T-cell (primary cell): ENCODE measurements at regions not wholly inside any gene's neighbourhood (a gene's known extent, or its start where the extent isn't known, plus 50 kb on each side); places are given as distances from the start of the nearest gene placed in this dataset.

Source experiments
- ATAC-seq, 4 experiments: fragments of 200-7000 bp in 3 of 4; fragments of 150-1000 bp in 1 of 4; cut with Tn5 transposase; replicated peaks in 1 of 4; 1 replicate in 3 of 4; 2 replicates in 1 of 4; pipeline ENCODE4 v1.10.0; 2021; ENCODE audit warnings: moderate library complexity in 3 of 4, mild to moderate bottlenecking in 2 of 4, moderate number of reproducible peaks in 1 of 4
- CTCF ChIA-PET, 2 donors: fragments of 300-600 bp; sonication (Branson Sonifier 250); formaldehyde crosslinking; loops; one replicate each; lab custom pipeline; 2022; ENCODE audit warnings: antibody characterized with exemption in 2 of 2; lab: Charles Lee
- POLR2A ChIA-PET, 2 donors: fragments of 300-600 bp; sonication (Branson Sonifier 250); formaldehyde crosslinking; loops; one replicate each; lab custom pipeline; 2022; ENCODE audit warnings: antibody characterized with exemption in 2 of 2; lab: Charles Lee
- DNase-seq, 35 experiments: peaks; one replicate each; pipeline versions ENCODE4 v3.0.0 to v3.0.0-alpha.2; 2013 to 2023
- H3K27ac ChIP-seq: one replicate; pipeline ENCODE4 v1.5.1; 2013; ENCODE audit warnings: low read length
- H3K27me3 ChIP-seq, 2 experiments: replicated peaks in 1 of 2; 1 replicate in 1 of 2; 2 replicates in 1 of 2; pipeline versions ENCODE4 v1.6.1 to v1.7.0; 2013; ENCODE audit warnings: low read length in 1 of 2, mixed read lengths in 1 of 2; ENCODE audit not compliant: control insufficient read depth in 2 of 2, insufficient read depth in 2 of 2; ENCODE audit errors: extremely low read depth in 1 of 2
- H3K36me3 ChIP-seq, 2 donors: 1 replicate in 1 of 2; 2 replicates in 1 of 2; pipeline versions ENCODE4 v1.6.1 to v1.7.0; 2013; ENCODE audit warnings: low read length in 1 of 2; ENCODE audit not compliant: control insufficient read depth in 2 of 2, insufficient read depth in 1 of 2; ENCODE audit errors: extremely low read depth in 1 of 2
- H3K4me1 ChIP-seq, 2 experiments: 1 replicate in 1 of 2; 2 replicates in 1 of 2; pipeline versions ENCODE4 v1.6.1 to v1.7.0; 2013; ENCODE audit warnings: low read length in 2 of 2, mixed read lengths in 1 of 2; ENCODE audit not compliant: insufficient read depth in 2 of 2, control insufficient read depth in 1 of 2; ENCODE audit errors: extremely low read depth in 1 of 2
- H3K4me3 ChIP-seq, 2 donors: 1 replicate in 1 of 2; 2 replicates in 1 of 2; pipeline versions ENCODE4 v1.5.1 to v1.7.0; 2013; ENCODE audit warnings: mild to moderate bottlenecking in 2 of 2, low read length in 1 of 2, moderate library complexity in 1 of 2; ENCODE audit not compliant: control insufficient read depth in 1 of 2; ENCODE audit errors: extremely low read depth in 1 of 2
- H3K9me3 ChIP-seq: 2 replicates; pipeline ENCODE4 v1.7.0; 2013
- H3K27ac Mint-ChIP-seq, 2 donors: one replicate each; pipeline ENCODE4 v1.8.0; 2020 to 2021; ENCODE audit warnings: mild to moderate bottlenecking in 2 of 2, mixed read lengths in 2 of 2
- H3K27me3 Mint-ChIP-seq, 2 donors: one replicate each; pipeline ENCODE4 v1.8.0; 2021 to 2022; ENCODE audit warnings: mixed read lengths in 2 of 2
- H3K36me3 Mint-ChIP-seq: one replicate; pipeline ENCODE4 v1.8.0; 2021; ENCODE audit warnings: mixed read lengths
- H3K4me1 Mint-ChIP-seq, 3 donors: one replicate each; pipeline ENCODE4 v1.8.0; 2020 to 2022; ENCODE audit warnings: mixed read lengths in 3 of 3, mild to moderate bottlenecking in 1 of 3
- H3K4me3 Mint-ChIP-seq, 3 donors: one replicate each; pipeline ENCODE4 v1.8.0; 2020 to 2022; ENCODE audit warnings: mild to moderate bottlenecking in 3 of 3, mixed read lengths in 3 of 3, moderate library complexity in 3 of 3
- H3K9me3 Mint-ChIP-seq, 3 donors: one replicate each; pipeline ENCODE4 v1.8.0; 2020 to 2022; ENCODE audit warnings: mixed read lengths in 3 of 3
- WGBS: methylation state at CpG from one replicate; pipeline ENCODE4 v1.1.5; 2013; ENCODE audit warnings: missing lambda C conversion rate; ENCODE audit not compliant: insufficient coverage; 5-methylcytosine and 5-hydroxymethylcytosine counted together

- H3K36me3 ChIP-seq, result no peaks in the 10 kb centered on the region
- peaks cover 0 to 15% of the 10 kb centered on the region in 2 experiments for H3K27me3 ChIP-seq
- H3K4me1 Mint-ChIP-seq, result peaks cover 7 to 10% (median 8%) of the 10 kb centered on the region in 3 donors
- H3K36me3 Mint-ChIP-seq, result no peaks in the 10 kb centered on the region
- H3K27me3 Mint-ChIP-seq, result peaks cover 10 to 23% of the 10 kb centered on the region in 2 donors
- peak overlapping the region in 2 of 3 donors; percentile 48 to 54 for H3K4me3 Mint-ChIP-seq
- ChIA-PET CTCF (interaction anchor here in 1 of 2 donors (1.1 kb wide), 1 partner anchor 221 kb away, joined by 3 read pairs; no protein-coding TSS in a partner anchor), POLR2A (no interaction called here)
- 25% methylated on average over 25 of the region's 32 CpGs for WGBS
- ATAC-seq (peak; percentile 79 to 89 (median 84)), DNase-seq (peak in 34 of 35 experiments; percentile 5 to 65 (median 46))
- H3K9me3 ChIP-seq, result no peaks in the 10 kb centered on the region
- H3K9me3 Mint-ChIP-seq, result peaks cover 0 to 5% (median 0%) of the 10 kb centered on the region in 3 donors
- no peak overlapping the region for H3K4me3 ChIP-seq
- H3K4me1 ChIP-seq, result no peaks in the 10 kb centered on the region
- H3K27ac ChIP-seq, result no peak overlapping the region
- no peak overlapping the region for H3K27ac Mint-ChIP-seq
These were observed 222.0 kb upstream of the PDE10A start for GRCh38 chr6:165884813-165885765.

GRCh38 chr6:165883851-165884640, 221.0 kb upstream of the PDE10A start:
- no peaks in the 10 kb centered on the region for H3K9me3 ChIP-seq
- Mint-ChIP-seq H3K36me3 (no peaks in the 10 kb centered on the region), H3K27me3 (peaks cover 8 to 23% of the 10 kb centered on the region in 2 donors), H3K4me3 (peak overlapping the region in 1 of 3 donors; percentile 54), H3K27ac (no peak overlapping the region), H3K9me3 (peaks cover 0 to 5% (median 0%) of the 10 kb centered on the region in 3 donors), H3K4me1 (peaks cover 7 to 10% (median 8%) of the 10 kb centered on the region in 3 donors)
- H3K27ac ChIP-seq, result no peak overlapping the region
- H3K4me1 ChIP-seq, result no peaks in the 10 kb centered on the region
- peaks cover 0 to 15% of the 10 kb centered on the region in 2 experiments for H3K27me3 ChIP-seq
- ATAC-seq (no peak), DNase-seq (no peak)
- no peaks in the 10 kb centered on the region for H3K36me3 ChIP-seq
- ChIA-PET POLR2A (no interaction called here), CTCF (interaction anchor here in 1 of 2 donors (1.1 kb wide), 1 partner anchor 222 kb away, joined by 3 read pairs; no protein-coding TSS in a partner anchor)
- no peak overlapping the region for H3K4me3 ChIP-seq
- 76% methylated on average over 11 of the region's 16 CpGs for WGBS

GRCh38 chr6:165881806-165882205, 218.8 kb upstream of the PDE10A start:
- Histone ChIP-seq H3K36me3 (no peaks in the 10 kb centered on the region), H3K27me3 (peaks cover 5 to 11% of the 10 kb centered on the region in 2 experiments), H3K27ac (no peak overlapping the region), H3K9me3 (no peaks in the 10 kb centered on the region), H3K4me1 (no peaks in the 10 kb centered on the region), H3K4me3 (no peak overlapping the region)
- 34% methylated on average over 4 of the region's 9 CpGs for WGBS
- Mint-ChIP-seq H3K4me1 (peaks cover 7 to 10% (median 8%) of the 10 kb centered on the region in 3 donors), H3K27me3 (peaks cover 19 to 29% of the 10 kb centered on the region in 2 donors), H3K4me3 (no peak overlapping the region), H3K9me3 (no peaks in the 10 kb centered on the region), H3K27ac (no peak overlapping the region), H3K36me3 (no peaks in the 10 kb centered on the region)
- ChIA-PET POLR2A (no interaction called here), CTCF (no interaction called here)
- DNase-seq (no peak), ATAC-seq (no peak)

GRCh38 chr6:165880686-165881085, 217.6 kb upstream of the PDE10A start:
- ATAC-seq (no peak), DNase-seq (no peak)
- no peak overlapping the region for H3K27ac ChIP-seq
- peaks cover 7 to 8% of the 10 kb centered on the region in 2 experiments for H3K27me3 ChIP-seq
- Mint-ChIP-seq H3K27ac (no peak overlapping the region), H3K9me3 (no peaks in the 10 kb centered on the region), H3K27me3 (peaks cover 22 to 30% of the 10 kb centered on the region in 2 donors), H3K36me3 (no peaks in the 10 kb centered on the region), H3K4me1 (peaks cover 7 to 10% (median 8%) of the 10 kb centered on the region in 3 donors), H3K4me3 (no peak overlapping the region)
- ChIA-PET CTCF (no interaction called here), POLR2A (interaction anchor here in 1 of 2 donors (0.7 kb wide), 1 partner anchor 1175 kb away, joined by 8 read pairs; no protein-coding TSS in a partner anchor)
- H3K9me3 ChIP-seq, result no peaks in the 10 kb centered on the region
- H3K4me1 ChIP-seq, result no peaks in the 10 kb centered on the region
- H3K36me3 ChIP-seq, result no peaks in the 10 kb centered on the region
- no peak overlapping the region for H3K4me3 ChIP-seq
- no CpG with 5 or more reads among the region's 2 CpGs for WGBS

GRCh38 chr6:165877773-165878172, 214.7 kb upstream of the PDE10A start:
- Histone ChIP-seq H3K27me3 (peaks cover 2 to 7% of the 10 kb centered on the region in 2 experiments), H3K4me1 (no peaks in the 10 kb centered on the region), H3K4me3 (no peak overlapping the region), H3K36me3 (no peaks in the 10 kb centered on the region), H3K27ac (no peak overlapping the region), H3K9me3 (no peaks in the 10 kb centered on the region)
- peaks cover 25 to 33% of the 10 kb centered on the region in 2 donors for H3K27me3 Mint-ChIP-seq
- ATAC-seq, result no peak
- no peaks in the 10 kb centered on the region for H3K9me3 Mint-ChIP-seq
- no peak overlapping the region for H3K4me3 Mint-ChIP-seq
- 100% methylated on average over 2 of the region's 3 CpGs for WGBS
- POLR2A ChIA-PET, result no interaction called here
- H3K27ac Mint-ChIP-seq, result no peak overlapping the region
- no peak for DNase-seq
- H3K36me3 Mint-ChIP-seq, result no peaks in the 10 kb centered on the region
- CTCF ChIA-PET, result no interaction called here
- H3K4me1 Mint-ChIP-seq, result no peaks in the 10 kb centered on the region

- Mint-ChIP-seq H3K36me3 (no peaks in the 10 kb centered on the region), H3K27me3 (peaks cover 23 to 33% of the 10 kb centered on the region in 2 donors), H3K4me1 (no peaks in the 10 kb centered on the region), H3K4me3 (no peak overlapping the region), H3K27ac (no peak overlapping the region), H3K9me3 (no peaks in the 10 kb centered on the region)
- Histone ChIP-seq H3K27ac (no peak overlapping the region), H3K4me1 (no peaks in the 10 kb centered on the region), H3K4me3 (no peak overlapping the region), H3K36me3 (no peaks in the 10 kb centered on the region), H3K27me3 (peaks cover 2 to 7% of the 10 kb centered on the region in 2 experiments), H3K9me3 (no peaks in the 10 kb centered on the region)
- 23% methylated on average over 2 of the region's 5 CpGs for WGBS
- ChIA-PET POLR2A (no interaction called here), CTCF (no interaction called here)
- ATAC-seq (no peak), DNase-seq (no peak)
These were observed 214.2 kb upstream of the PDE10A start for GRCh38 chr6:165877192-165877591.
